GM12878 (cell line): ENCODE measurements at regions not wholly inside any gene's neighbourhood (a gene's known extent, or its start where the extent isn't known, plus 50 kb on each side); places are given as distances from the start of the nearest gene placed in this dataset.

Experiments used
- ATAC-seq: fragments of 200-7000 bp; cut with Tn5 transposase; 3 replicates; pipeline ENCODE4 v1.9.1; 2020; ENCODE audit warnings: mild to moderate bottlenecking, moderate library complexity
- BruUV-seq: library from RNA; stranded (reverse); fragments of 400-500 nt; replicated peaks from 2 replicates; lab custom pipeline; 2021; lab: Mats Ljungman, UMichigan
- CTCF ChIA-PET: fragments of 300-600 bp; sonication (Branson Sonifier 250); formaldehyde crosslinking; extraction: SDS; loops from one replicate; lab custom pipeline; 2021; ENCODE audit warnings: inconsistent platforms; lab: Yijun Ruan, JAX
- POLR2A ChIA-PET: fragments of 350-600 bp; formaldehyde crosslinking; extraction: SDS; loops from one replicate; lab custom pipeline; 2021; ENCODE audit warnings: inconsistent platforms; lab: Charles Lee
- RAD21 ChIA-PET: fragments of 300-600 bp; sonication (Branson Sonifier 250); formaldehyde crosslinking; loops from one replicate; lab custom pipeline; 2023; ENCODE audit warnings: antibody characterized with exemption; ENCODE audit not compliant: unreplicated experiment; lab: Charles Lee
- SMC1A ChIA-PET: fragments of 300-600 bp; sonication (Branson Sonifier 250); formaldehyde crosslinking; loops from one replicate; lab custom pipeline; 2023; ENCODE audit not compliant: unreplicated experiment, uncharacterized antibody; lab: Charles Lee
- DNase-seq: peaks from one replicate; pipeline ENCODE4 v3.0.0-alpha.2; 2011; ENCODE audit warnings: low read depth, low spot score
- FAIRE-seq: peaks from 3 replicates; lab custom pipeline; 2011; peaks lifted over from hg19 to GRCh38; lab: Jason Lieb, UNC
- H2AFZ ChIP-seq: 2 replicates; pipeline ENCODE4 v1.6.0; 2011; ENCODE audit warnings: low read depth, low read length, control low read depth; ENCODE audit not compliant: control insufficient read depth
- H3K27ac ChIP-seq: 2 replicates; pipeline ENCODE4 v1.5.1; 2011; ENCODE audit warnings: control low read depth; ENCODE audit not compliant: control insufficient read depth, insufficient read depth
- H3K27me3 ChIP-seq, 2 experiments: replicated peaks in 1 of 2; 2 replicates each; pipeline versions ENCODE4 v1.6.0 to v1.6.1; 2011; ENCODE audit warnings: low read length in 1 of 2; ENCODE audit not compliant: control insufficient read depth in 2 of 2, insufficient read depth in 2 of 2
- H3K36me3 ChIP-seq, 2 experiments: 2 replicates each; pipeline ENCODE4 v1.5.1; 2011; ENCODE audit warnings: low read length in 1 of 2; ENCODE audit not compliant: control insufficient read depth in 2 of 2, insufficient read depth in 2 of 2
- H3K4me1 ChIP-seq: 2 replicates; pipeline ENCODE4 v1.6.1; 2011; ENCODE audit warnings: mild to moderate bottlenecking, low read length, moderate library complexity, mixed read lengths; ENCODE audit not compliant: control insufficient read depth, insufficient read depth
- H3K4me2 ChIP-seq: 2 replicates; pipeline ENCODE4 v1.6.0; 2011; ENCODE audit warnings: control low read depth; ENCODE audit not compliant: control insufficient read depth, insufficient read depth
- H3K4me3 ChIP-seq: fragments of 200-600 bp; sonication (generic); 2 replicates; pipeline ENCODE4 v1.5.1; 2016
- H3K79me2 ChIP-seq: 2 replicates; pipeline ENCODE4 v1.6.0; 2011; ENCODE audit warnings: low read length; ENCODE audit not compliant: control insufficient read depth, insufficient read depth
- H3K9ac ChIP-seq: 2 replicates; pipeline ENCODE4 v1.8.0; 2011; ENCODE audit warnings: low read length, control low read depth, mixed read lengths; ENCODE audit not compliant: control insufficient read depth, insufficient read depth
- H3K9me3 ChIP-seq: replicated peaks from 3 replicates; pipeline ENCODE4 v1.5.1; 2011; ENCODE audit warnings: mild to moderate bottlenecking, low read length; ENCODE audit not compliant: control insufficient read depth, insufficient read depth
- H4K20me1 ChIP-seq: 2 replicates; pipeline ENCODE4 v1.6.0; 2011; ENCODE audit not compliant: control insufficient read depth, insufficient read depth
- E4F1 ChIP-seq: fragments of 450-650 bp; IDR thresholded peaks from 2 replicates; pipeline ENCODE4 v1.6.1; 2018; ENCODE audit warnings: borderline replicate concordance, mild to moderate bottlenecking; ENCODE audit not compliant: partially characterized antibody
- GABPA ChIP-seq: IDR thresholded peaks from 2 replicates; pipeline ENCODE4 v1.6.1; 2014; ENCODE audit warnings: antibody characterized with exemption, low read depth, mild to moderate bottlenecking, inconsistent platforms
- IRF4 ChIP-seq: IDR thresholded peaks from 2 replicates; pipeline ENCODE4 v1.6.1; 2011; ENCODE audit warnings: low read depth, low read length
- MAX ChIP-seq: IDR thresholded peaks from 2 replicates; pipeline ENCODE4 v1.6.1; 2012; ENCODE audit warnings: low read depth, low read length, improper control_type of control experiment
- SIX5 ChIP-seq: IDR thresholded peaks from 2 replicates; pipeline ENCODE4 v1.6.1; 2011; ENCODE audit warnings: mild to moderate bottlenecking, low read depth, low read length, moderate library complexity; ENCODE audit not compliant: severe bottlenecking
- SMC3 ChIP-seq: IDR thresholded peaks from 2 replicates; pipeline ENCODE4 v1.6.1; 2011; ENCODE audit warnings: low read length, improper control_type of control experiment, borderline replicate concordance
- SREBF1 ChIP-seq: IDR thresholded peaks from 2 replicates; pipeline ENCODE4 v1.6.1; 2012; ENCODE audit warnings: mild to moderate bottlenecking, low read length
- USF2 ChIP-seq: IDR thresholded peaks from 2 replicates; pipeline ENCODE4 v1.6.1; 2011; ENCODE audit warnings: low read depth, low read length, improper control_type of control experiment, borderline replicate concordance
- ZNF687 ChIP-seq: fragments of 450-650 bp; IDR thresholded peaks from 2 replicates; pipeline ENCODE4 v1.6.1; 2017; ENCODE audit warnings: mild to moderate bottlenecking, moderate library complexity
- WGBS: methylation state at CpG from one replicate; pipeline ENCODE4 v1.1.6; 2016; ENCODE audit warnings: low lambda C conversion rate; ENCODE audit not compliant: insufficient replicate concordance, insufficient coverage; ENCODE audit errors: missing lambda C conversion rate; 5-methylcytosine and 5-hydroxymethylcytosine counted together
- in situ Hi-C: fragments of 300-500 bp; cut with MboI; formaldehyde crosslinking; loops from 9 replicates; pipeline ENCODE4 v1.14.3; 2018; ENCODE audit warnings: mixed read lengths
- intact Hi-C: fragments of 100-400 bp; cut with micrococcal nuclease; formaldehyde crosslinking; loops from one replicate; pipeline ENCODE4 v1.14.2; 2022; ENCODE audit not compliant: unreplicated experiment

- ChIA-PET POLR2A (no interaction called here), RAD21 (no interaction called here), CTCF (no interaction called here), SMC1A (no interaction called here)
- no peak for ATAC-seq
- Histone ChIP-seq H4K20me1 (no peaks in the 10 kb centered on the region), H3K9ac (no peak overlapping the region), H3K4me3 (no peak overlapping the region), H3K9me3 (no peaks in the 10 kb centered on the region), H2AFZ (no peak overlapping the region), H3K79me2 (no peaks in the 10 kb centered on the region), H3K27me3 (no peaks in the 10 kb centered on the region), H3K4me2 (no peak overlapping the region), H3K4me1 (no peaks in the 10 kb centered on the region), H3K36me3 (no peaks in the 10 kb centered on the region), H3K27ac (no peak overlapping the region)
- 33% methylated on average over 1 of the region's 1 CpG for WGBS
- DNase-seq: no peak
- no TSS peak for BruUV-seq
- intact Hi-C loops: no loop called here
- in situ Hi-C loops: no loop called here
- TF ChIP-seq E4F1 (no peak), GABPA (no peak), SMC3 (no peak), IRF4 (no peak), SIX5 (no peak), ZNF687 (no peak), SREBF1 (no peak), USF2 (no peak), MAX (no peak)
- FAIRE-seq: no peak
These were observed 264.4 kb downstream of the NPIPA8 start for GRCh38 chr16:18072161-18072560.
